GM23338 (cell line): ENCODE measurements at regions not wholly inside any gene's neighbourhood (a gene's known extent, or its start where the extent isn't known, plus 50 kb on each side); places are given as distances from the start of the nearest gene placed in this dataset.

Source experiments
- ATAC-seq: fragments of 200-7000 bp; cut with Tn5 transposase; 3 replicates; pipeline ENCODE4 v1.9.1; 2020
- DNase-seq: peaks from one replicate; pipeline ENCODE4 v3.0.0-alpha.2; 2015; ENCODE audit warnings: low spot score
- H2AFZ ChIP-seq: fragments of 200-600 bp; sonication (generic); 2 replicates; pipeline ENCODE4 v1.8.0; 2016; ENCODE audit warnings: antibody characterized with exemption, mild to moderate bottlenecking, moderate library complexity
- H3F3A ChIP-seq: fragments of 200-600 bp; sonication (generic); replicated peaks from 2 replicates; pipeline ENCODE4 v1.8.0; 2017; ENCODE audit warnings: antibody characterized with exemption, mixed run types, low read depth
- H3K27ac ChIP-seq: fragments of 200-600 bp; sonication (generic); 2 replicates; pipeline ENCODE4 v1.6.1; 2016; ENCODE audit warnings: low read depth
- H3K27me3 ChIP-seq: fragments of 200-600 bp; sonication (generic); 2 replicates; pipeline ENCODE4 v1.8.0; 2016; ENCODE audit warnings: mild to moderate bottlenecking, mixed run types, moderate library complexity; ENCODE audit not compliant: insufficient read depth
- H3K36me3 ChIP-seq: fragments of 200-600 bp; sonication (generic); 2 replicates; pipeline ENCODE4 v1.8.0; 2016; ENCODE audit warnings: mild to moderate bottlenecking; ENCODE audit not compliant: insufficient read depth
- H3K4me1 ChIP-seq: fragments of 200-600 bp; sonication (generic); 2 replicates; pipeline ENCODE4 v1.8.0; 2016; ENCODE audit warnings: mild to moderate bottlenecking, moderate library complexity; ENCODE audit not compliant: insufficient read depth
- H3K4me2 ChIP-seq: fragments of 200-600 bp; sonication (generic); 2 replicates; pipeline ENCODE4 v1.7.1; 2017; ENCODE audit warnings: mixed run types
- H3K4me3 ChIP-seq: fragments of 200-600 bp; sonication (generic); 2 replicates; pipeline ENCODE4 v1.6.1; 2016; ENCODE audit warnings: mixed run types
- H3K79me2 ChIP-seq: fragments of 200-600 bp; sonication (generic); replicated peaks from 2 replicates; pipeline ENCODE4 v1.8.0; 2017; ENCODE audit warnings: mild to moderate bottlenecking; ENCODE audit not compliant: insufficient read depth
- H3K9me2 ChIP-seq: fragments of 200-600 bp; sonication (generic); 2 replicates; pipeline ENCODE4 v1.8.0; 2017; ENCODE audit not compliant: insufficient read depth
- H4K20me1 ChIP-seq: fragments of 200-600 bp; sonication (generic); replicated peaks from 2 replicates; pipeline ENCODE4 v1.8.0; 2017; ENCODE audit warnings: mild to moderate bottlenecking; ENCODE audit not compliant: insufficient read depth
- H3K27ac Mint-ChIP-seq: 2 replicates; pipeline ENCODE4 v1.8.0; 2020; ENCODE audit warnings: inconsistent platforms, mild to moderate bottlenecking, moderate library complexity, mixed read lengths
- H3K27me3 Mint-ChIP-seq: 3 replicates; pipeline ENCODE4 v1.8.0; 2022; ENCODE audit warnings: low read depth, mild to moderate bottlenecking, moderate library complexity, mixed read lengths, inconsistent platforms; ENCODE audit not compliant: insufficient read depth, poor library complexity
- H3K36me3 Mint-ChIP-seq: 3 replicates; pipeline ENCODE4 v1.8.0; 2021; ENCODE audit warnings: low read depth, mild to moderate bottlenecking, inconsistent platforms, moderate library complexity, mixed read lengths
- H3K4me1 Mint-ChIP-seq: 3 replicates; pipeline ENCODE4 v1.8.0; 2020; ENCODE audit warnings: mild to moderate bottlenecking, inconsistent platforms, mixed read lengths
- H3K4me3 Mint-ChIP-seq: 3 replicates; pipeline ENCODE4 v1.8.0; 2021; ENCODE audit warnings: moderate library complexity, mild to moderate bottlenecking, inconsistent platforms, mixed read lengths
- H3K9me3 Mint-ChIP-seq: 3 replicates; pipeline ENCODE4 v1.8.0; 2020; ENCODE audit warnings: moderate library complexity, mild to moderate bottlenecking, inconsistent platforms, mixed read lengths
- CTCF ChIP-seq, 2 experiments: fragments of 200-600 bp in 1 of 2; sonication (generic) in 1 of 2; conservative IDR thresholded peaks; 2 replicates each; pipeline versions ENCODE4 v1.5.1 to v1.6.1; 2016 to 2017; ENCODE audit warnings: antibody characterized with exemption in 2 of 2, low read depth in 2 of 2, mild to moderate bottlenecking in 2 of 2, moderate library complexity in 1 of 2
- JUNB ChIP-seq: IDR thresholded peaks from one replicate; pipeline ENCODE4 v1.6.1; 2016; ENCODE audit warnings: antibody characterized with exemption; ENCODE audit not compliant: unreplicated experiment
- REST ChIP-seq: IDR thresholded peaks from one replicate; pipeline ENCODE4 v1.6.1; 2018; ENCODE audit warnings: antibody characterized with exemption; ENCODE audit not compliant: unreplicated experiment
- STAT1 ChIP-seq: IDR thresholded peaks from one replicate; pipeline ENCODE4 v1.6.1; 2016; ENCODE audit warnings: antibody characterized with exemption; ENCODE audit not compliant: unreplicated experiment
- ZNF114 ChIP-seq: fragments of 250-450 bp; sonication (Bioruptor Pico); IDR thresholded peaks from 2 replicates; pipeline ENCODE4 v1.5.0; 2020; ENCODE audit warnings: mild to moderate bottlenecking, moderate library complexity

- no peak for TF ChIP-seq REST
- TF ChIP-seq CTCF (conservative IDR thresholded peaks at IDR 0.05; ENCODE audit: low read depth in 2 of 2) = no peak
- no peak for TF ChIP-seq ZNF114 (CRISPR knock-in tag)
- TF ChIP-seq STAT1 = no peak
These were observed 278.1 kb upstream of the KCNMB2 start (continued) for GRCh38 chr3:178258121-178258520.

- H3K36me3 ChIP-seq = no peaks in the 10 kb centered on the region
- H3F3A ChIP-seq = no peaks in the 10 kb centered on the region
- no peaks in the 10 kb centered on the region for H3K9me2 ChIP-seq
- no peak overlapping the region for H3K4me3 ChIP-seq
- no peaks in the 10 kb centered on the region for H3K79me2 ChIP-seq
- no peak overlapping the region for H2AFZ ChIP-seq
- Mint-ChIP-seq H3K27me3 (no peaks in the 10 kb centered on the region), H3K4me1 (no peaks in the 10 kb centered on the region), H3K9me3 (no peaks in the 10 kb centered on the region), H3K27ac (no peak overlapping the region), H3K36me3 (no peaks in the 10 kb centered on the region), H3K4me3 (no peak overlapping the region)
- H3K4me2 ChIP-seq = no peak overlapping the region
- no peak overlapping the region for H3K27ac ChIP-seq
- no peak for DNase-seq
- H4K20me1 ChIP-seq = no peaks in the 10 kb centered on the region
- TF ChIP-seq JUNB (no peak), CTCF (conservative IDR thresholded peaks at IDR 0.05; ENCODE audit: low read depth in 2 of 2) (no peak), REST (no peak)
- no peaks in the 10 kb centered on the region for H3K27me3 ChIP-seq
- H3K4me1 ChIP-seq = no peaks in the 10 kb centered on the region
- ATAC-seq = no peak
These were observed 276.5 kb upstream of the KCNMB2 start for GRCh38 chr3:178259703-178260102.
